Keratinocyte (primary cell): ENCODE measurements at regions not wholly inside any gene's neighbourhood (a gene's known extent, or its start where the extent isn't known, plus 50 kb on each side); places are given as distances from the start of the nearest gene placed in this dataset.

Experiments used
- DNase-seq: peaks from one replicate; pipeline ENCODE4 v3.0.0-alpha.2; 2011; ENCODE audit warnings: low read depth, missing footprints, low spot score
- FAIRE-seq: peaks from 2 replicates; lab custom pipeline; 2011; peaks lifted over from hg19 to GRCh38; lab: Jason Lieb, UNC
- H2AFZ ChIP-seq: 2 replicates; pipeline ENCODE4 v1.6.0; 2012; ENCODE audit warnings: low read length, control low read depth, inconsistent platforms; ENCODE audit not compliant: control insufficient read depth
- H3K27ac ChIP-seq: 2 replicates; pipeline ENCODE4 v1.5.1; 2011; ENCODE audit warnings: low read length; ENCODE audit not compliant: control insufficient read depth, insufficient read depth
- H3K27me3 ChIP-seq: 3 replicates; pipeline ENCODE4 v1.6.0; 2011; ENCODE audit warnings: low read length; ENCODE audit not compliant: control insufficient read depth, insufficient read depth; ENCODE audit errors: extremely low read depth
- H3K36me3 ChIP-seq, 2 experiments: 2 replicates in 1 of 2; 3 replicates in 1 of 2; pipeline ENCODE4 v1.5.1; 2011; ENCODE audit warnings: low read length in 2 of 2, mild to moderate bottlenecking in 1 of 2; ENCODE audit not compliant: control insufficient read depth in 2 of 2, insufficient read depth in 2 of 2; ENCODE audit errors: extremely low read depth in 1 of 2
- H3K4me1 ChIP-seq: 3 replicates; pipeline ENCODE4 v1.5.1; 2011; ENCODE audit warnings: low read length; ENCODE audit not compliant: control insufficient read depth, insufficient read depth; ENCODE audit errors: extremely low read depth
- H3K4me2 ChIP-seq: 3 replicates; pipeline ENCODE4 v1.6.0; 2011; ENCODE audit warnings: low read depth, low read length; ENCODE audit not compliant: control insufficient read depth, insufficient read depth; ENCODE audit errors: extremely low read depth
- H3K4me3 ChIP-seq, 3 experiments: fragments of 200-600 bp in 1 of 3; sonication (generic) in 1 of 3; 2 replicates in 2 of 3; 3 replicates in 1 of 3; pipeline ENCODE4 v1.5.1; 2011 to 2016; ENCODE audit warnings: low read length in 3 of 3, mild to moderate bottlenecking in 3 of 3, control low read depth in 2 of 3, inconsistent platforms in 1 of 3, low read depth in 1 of 3, mixed read lengths in 1 of 3, mixed run types in 1 of 3, moderate library complexity in 1 of 3; ENCODE audit not compliant: control insufficient read depth in 2 of 3, insufficient read depth in 2 of 3; ENCODE audit errors: extremely low read depth in 1 of 3
- H3K79me2 ChIP-seq: 2 replicates; pipeline ENCODE4 v1.6.0; 2012; ENCODE audit warnings: low read length; ENCODE audit not compliant: control insufficient read depth, insufficient read depth
- H3K9ac ChIP-seq: 3 replicates; pipeline ENCODE4 v1.6.0; 2011; ENCODE audit warnings: low read length; ENCODE audit not compliant: control insufficient read depth, insufficient read depth; ENCODE audit errors: extremely low read depth
- H3K9me1 ChIP-seq: 3 replicates; pipeline ENCODE4 v1.6.0; 2011; ENCODE audit warnings: low read length; ENCODE audit not compliant: control insufficient read depth, insufficient read depth; ENCODE audit errors: extremely low read depth
- H3K9me3 ChIP-seq: 2 replicates; pipeline ENCODE4 v1.5.1; 2012; ENCODE audit warnings: low read depth, low read length; ENCODE audit not compliant: control insufficient read depth
- H4K20me1 ChIP-seq: 3 replicates; pipeline ENCODE4 v1.6.0; 2011; ENCODE audit warnings: low read length; ENCODE audit not compliant: control insufficient read depth, insufficient read depth; ENCODE audit errors: extremely low read depth
- CTCF ChIP-seq, 3 experiments: IDR thresholded peaks in 1 of 3; conservative IDR thresholded peaks in 1 of 3; optimal IDR thresholded peaks in 1 of 3; 2 replicates in 2 of 3; 3 replicates in 1 of 3; pipeline versions ENCODE3 to v1.5.1; 2011; ENCODE audit warnings: low read length in 3 of 3, mild to moderate bottlenecking in 3 of 3, moderate library complexity in 2 of 3, control low read depth in 1 of 3, inconsistent platforms in 1 of 3; ENCODE audit not compliant: insufficient read depth in 2 of 3; ENCODE audit errors: extremely low read depth in 1 of 3
- EZH2 ChIP-seq: IDR thresholded peaks from one replicate; pipeline ENCODE4 v1.6.1; 2012; ENCODE audit warnings: inconsistent platforms, mild to moderate bottlenecking, low read length, moderate library complexity
- dilution Hi-C: fragments of 300-500 bp; cut with MboI; formaldehyde crosslinking; loops from one replicate; pipeline ENCODE4 v1.7.0; 2020; ENCODE audit warnings: low sequenced_read_pairs; ENCODE audit not compliant: extremely low pct_ligation_motif_present

- no peak overlapping the region for H2AFZ ChIP-seq
- H3K9me3 ChIP-seq = no peaks in the 10 kb centered on the region
- dilution Hi-C loops = no loop called here
- H4K20me1 ChIP-seq = no peaks in the 10 kb centered on the region
- no peaks in the 10 kb centered on the region for H3K4me1 ChIP-seq
- H3K79me2 ChIP-seq = no peaks in the 10 kb centered on the region
- no peak overlapping the region for H3K4me2 ChIP-seq
- TF ChIP-seq CTCF (optimal IDR thresholded peaks at IDR 0.05 in 1 of 3, IDR thresholded peaks at IDR 0.05 in 1 of 3, conservative IDR thresholded peaks at IDR 0.05 in 1 of 3; ENCODE audit: extremely low read depth in 1 of 3, insufficient read depth in 2 of 3, low read length in 3 of 3) = no peak
- no peak for TF ChIP-seq EZH2
- H3K27ac ChIP-seq = no peak overlapping the region
- no peak overlapping the region for H3K4me3 ChIP-seq
- H3K9ac ChIP-seq = no peak overlapping the region
- H3K27me3 ChIP-seq = peaks cover 71% of the 10 kb centered on the region
- FAIRE-seq = no peak
- H3K36me3 ChIP-seq = no peaks in the 10 kb centered on the region
- DNase-seq = no peak
- H3K9me1 ChIP-seq = no peaks in the 10 kb centered on the region
Measured at GRCh38 chr15:70583006-70583405, 180.4 kb downstream of the UACA start.

- no peak overlapping the region for H3K4me3 ChIP-seq
- no peaks in the 10 kb centered on the region for H3K79me2 ChIP-seq
- H4K20me1 ChIP-seq = no peaks in the 10 kb centered on the region
- H3K4me1 ChIP-seq = no peaks in the 10 kb centered on the region
- H3K27ac ChIP-seq = no peak overlapping the region
- no peaks in the 10 kb centered on the region for H3K9me3 ChIP-seq
- H3K9ac ChIP-seq = no peak overlapping the region
- no peak for TF ChIP-seq CTCF (optimal IDR thresholded peaks at IDR 0.05 in 1 of 3, IDR thresholded peaks at IDR 0.05 in 1 of 3, conservative IDR thresholded peaks at IDR 0.05 in 1 of 3; ENCODE audit: extremely low read depth in 1 of 3, insufficient read depth in 2 of 3, low read length in 3 of 3)
- TF ChIP-seq EZH2 = no peak
- H3K36me3 ChIP-seq = no peaks in the 10 kb centered on the region
- no peaks in the 10 kb centered on the region for H3K9me1 ChIP-seq
- H3K4me2 ChIP-seq = no peak overlapping the region
- peaks cover 72% of the 10 kb centered on the region for H3K27me3 ChIP-seq
- DNase-seq (no peak), FAIRE-seq (no peak)
- no peak overlapping the region for H2AFZ ChIP-seq
- dilution Hi-C loops = no loop called here
Measured at GRCh38 chr15:70582143-70582945, 181.0 kb downstream of the UACA start.
